ENCODE measurements at regions not wholly inside any gene's neighbourhood (a gene's known extent, or its start where the extent isn't known, plus 50 kb on each side); places are given as distances from the start of the nearest gene placed in this dataset.

- intact Hi-C loops (cut with DNase I; ENCODE audit: low total_unique reads), result loop anchor here (1.0 kb wide), 1 partner anchor 19 kb away; no protein-coding TSS in a partner anchor
- no peak for TF ChIP-seq CTCF (IDR thresholded peaks at IDR 0.05)
- H3K27me3 ChIP-seq, result no peaks in the 10 kb centered on the region
These were observed 114.8 kb upstream of the RBFOX1 start for GRCh38 chr16:7217797-7218196.

GRCh38 chr16:7216719-7217118 lies 115.9 kb upstream of the RBFOX1 start:
- no peaks in the 10 kb centered on the region for H3K4me1 ChIP-seq
- DNase-seq (ENCODE audit: low spot score in 2 of 2), result no peak
- no peak overlapping the region for H3K4me3 ChIP-seq
- peaks cover 0 to 7% of the 10 kb centered on the region in 2 donors for H3K9me3 ChIP-seq
- TF ChIP-seq CTCF (IDR thresholded peaks at IDR 0.05) (no peak), POLR2A (IDR thresholded peaks at IDR 0.05) (no peak), POLR2AphosphoS5 (IDR thresholded peaks at IDR 0.05) (no peak)
- no peaks in the 10 kb centered on the region for H3K27me3 ChIP-seq
- intact Hi-C loops (cut with DNase I; ENCODE audit: low total_unique reads), result no loop called here
- no peaks in the 10 kb centered on the region for H3K36me3 ChIP-seq
- H3K27ac ChIP-seq, result no peak overlapping the region

More at GRCh38 chr16:7217797-7218196, 114.8 kb upstream of the RBFOX1 start:
- no peaks in the 10 kb centered on the region for H3K4me1 ChIP-seq
- H3K27ac ChIP-seq, result no peak overlapping the region
- peaks cover 0 to 7% of the 10 kb centered on the region in 2 donors for H3K9me3 ChIP-seq
- no peaks in the 10 kb centered on the region for H3K36me3 ChIP-seq
- no peak for DNase-seq (ENCODE audit: low spot score in 2 of 2)
- no peak overlapping the region for H3K4me3 ChIP-seq

DNA sequence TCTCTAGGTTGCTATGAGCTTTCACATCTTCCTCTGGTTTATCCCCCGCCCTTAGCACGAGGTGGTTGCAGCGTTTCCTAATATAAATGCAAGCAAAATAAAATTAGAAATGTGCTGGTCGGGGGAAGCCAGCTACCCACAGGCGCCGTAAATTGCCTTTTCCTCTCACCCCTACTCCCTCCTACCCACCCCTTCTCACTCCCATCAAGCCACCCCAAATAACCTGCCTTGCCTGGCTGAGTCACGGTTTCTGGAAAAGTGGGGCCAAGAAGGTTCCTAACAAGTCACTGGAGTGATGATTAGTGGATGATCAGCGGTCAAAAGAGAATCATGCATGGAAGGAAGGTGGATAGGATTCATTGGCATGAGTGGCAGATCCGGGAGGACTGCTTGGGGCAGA lies 120.9 kb upstream of the RBFOX1 start:
- Histone ChIP-seq H3K9me3 (peaks cover 0 to 7% of the 10 kb centered on the region in 2 donors), H3K27ac (no peak overlapping the region), H3K36me3 (no peaks in the 10 kb centered on the region), H3K27me3 (no peaks in the 10 kb centered on the region), H3K4me1 (no peaks in the 10 kb centered on the region), H3K4me3 (no peak overlapping the region)
- DNase-seq (ENCODE audit: low spot score in 2 of 2), result no peak
- TF ChIP-seq POLR2A (IDR thresholded peaks at IDR 0.05) (no peak), CTCF (IDR thresholded peaks at IDR 0.05) (no peak), POLR2AphosphoS5 (IDR thresholded peaks at IDR 0.05) (no peak)
- intact Hi-C loops (cut with DNase I; ENCODE audit: low total_unique reads), result no loop called here

- no peak overlapping the region for H3K4me3 ChIP-seq
- H3K9me3 ChIP-seq, result peaks cover 0 to 6% of the 10 kb centered on the region in 2 donors
- DNase-seq (ENCODE audit: low spot score in 2 of 2), result no peak
- intact Hi-C loops (cut with DNase I; ENCODE audit: low total_unique reads), result no loop called here
- H3K27me3 ChIP-seq, result no peaks in the 10 kb centered on the region
- H3K27ac ChIP-seq, result no peak overlapping the region
- no peaks in the 10 kb centered on the region for H3K4me1 ChIP-seq
- TF ChIP-seq POLR2A (IDR thresholded peaks at IDR 0.05) (no peak), CTCF (IDR thresholded peaks at IDR 0.05) (no peak)
- no peaks in the 10 kb centered on the region for H3K36me3 ChIP-seq
These were observed 123.0 kb upstream of the RBFOX1 start for GRCh38 chr16:7209598-7209997.

- H3K9me3 ChIP-seq, result no peaks in the 10 kb centered on the region
- intact Hi-C loops (cut with DNase I; ENCODE audit: low total_unique reads), result no loop called here
- no peak for DNase-seq (ENCODE audit: low spot score in 2 of 2)
- no peaks in the 10 kb centered on the region for H3K4me1 ChIP-seq
- H3K27me3 ChIP-seq, result no peaks in the 10 kb centered on the region
- no peak overlapping the region for H3K4me3 ChIP-seq
- H3K36me3 ChIP-seq, result no peaks in the 10 kb centered on the region
- TF ChIP-seq CTCF (IDR thresholded peaks at IDR 0.05) (no peak), POLR2AphosphoS5 (IDR thresholded peaks at IDR 0.05) (no peak), POLR2A (IDR thresholded peaks at IDR 0.05) (no peak)
- H3K27ac ChIP-seq, result no peak overlapping the region
These were observed 126.2 kb upstream of the RBFOX1 start for GRCh38 chr16:7206469-7206868.

Measured in breast epithelium (tissue), 4 donors.